Activated CD4-positive, alpha-beta T cell treated with anti-CD3 and anti-CD28 coated beads, Interleukin-2, amount 10 ng/mL, durations not matched to agents 7 days and 5 days (primary cell): ENCODE measurements at regions not wholly inside any gene's neighbourhood (a gene's known extent, or its start where the extent isn't known, plus 50 kb on each side); places are given as distances from the start of the nearest gene placed in this dataset.

Experiments used
- CTCF ChIA-PET: fragments of 350-600 bp; sonication (Branson Sonifier 250); formaldehyde crosslinking; loops from one replicate; lab custom pipeline; 2021; ENCODE audit warnings: antibody characterized with exemption; lab: Charles Lee
- POLR2A ChIA-PET: fragments of 350-600 bp; sonication (Branson Sonifier 250); formaldehyde crosslinking; loops from one replicate; lab custom pipeline; 2021; ENCODE audit warnings: antibody characterized with exemption; lab: Charles Lee
- DNase-seq: peaks from one replicate; pipeline ENCODE4 v3.0.0-alpha.2; 2020
- H3K27ac Mint-ChIP-seq: one replicate; pipeline ENCODE4 v1.8.0; 2021; ENCODE audit warnings: mild to moderate bottlenecking, moderate library complexity, mixed read lengths
- H3K27me3 Mint-ChIP-seq: one replicate; pipeline ENCODE4 v1.8.0; 2021; ENCODE audit warnings: mixed read lengths
- H3K36me3 Mint-ChIP-seq: one replicate; pipeline ENCODE4 v1.8.0; 2021; ENCODE audit warnings: low read depth, mixed read lengths
- H3K4me1 Mint-ChIP-seq: one replicate; pipeline ENCODE4 v1.8.0; 2021; ENCODE audit warnings: mixed read lengths
- H3K4me3 Mint-ChIP-seq: one replicate; pipeline ENCODE4 v1.8.0; 2021; ENCODE audit warnings: mild to moderate bottlenecking, moderate library complexity, mixed read lengths
- H3K9me3 Mint-ChIP-seq: one replicate; pipeline ENCODE4 v1.8.0; 2021; ENCODE audit warnings: mixed read lengths

GRCh38 chr14:66131111-66131510 is 355.1 kb upstream of the CCDC196 start:
- no peak for DNase-seq
- Mint-ChIP-seq H3K4me1 (no peaks in the 10 kb centered on the region), H3K27me3 (no peaks in the 10 kb centered on the region), H3K36me3 (no peaks in the 10 kb centered on the region), H3K9me3 (no peaks in the 10 kb centered on the region), H3K4me3 (no peak overlapping the region), H3K27ac (no peak overlapping the region)
- ChIA-PET CTCF (no interaction called here), POLR2A (interaction anchor here (0.6 kb wide), 1 partner anchor 1238 kb away, joined by 6 read pairs; no protein-coding TSS in a partner anchor)

DNA sequence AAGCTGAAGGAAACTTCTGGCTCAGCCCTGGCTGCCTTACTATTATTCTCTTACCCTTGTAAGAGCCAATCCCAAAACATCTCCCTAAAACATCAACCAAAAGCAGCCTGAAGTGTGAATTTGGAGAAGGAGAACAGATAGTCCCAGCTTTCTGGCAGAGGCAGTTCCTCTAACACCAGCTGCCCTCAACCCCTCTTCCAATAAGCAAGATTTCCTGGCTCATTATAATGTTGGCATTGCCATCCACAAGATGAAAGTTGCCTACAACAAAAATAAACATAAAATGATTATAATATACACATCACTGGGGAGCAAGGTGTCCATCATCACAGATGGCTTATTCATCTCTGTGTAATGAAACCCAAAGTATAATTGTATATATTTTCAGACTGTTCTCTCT is 352.5 kb upstream of the CCDC196 start:
- Mint-ChIP-seq H3K4me3 (no peak overlapping the region), H3K27ac (no peak overlapping the region), H3K27me3 (no peaks in the 10 kb centered on the region), H3K36me3 (no peaks in the 10 kb centered on the region), H3K4me1 (no peaks in the 10 kb centered on the region), H3K9me3 (no peaks in the 10 kb centered on the region)
- DNase-seq, result no peak
- POLR2A ChIA-PET, result no interaction called here
- CTCF ChIA-PET, result no interaction called here

DNA sequence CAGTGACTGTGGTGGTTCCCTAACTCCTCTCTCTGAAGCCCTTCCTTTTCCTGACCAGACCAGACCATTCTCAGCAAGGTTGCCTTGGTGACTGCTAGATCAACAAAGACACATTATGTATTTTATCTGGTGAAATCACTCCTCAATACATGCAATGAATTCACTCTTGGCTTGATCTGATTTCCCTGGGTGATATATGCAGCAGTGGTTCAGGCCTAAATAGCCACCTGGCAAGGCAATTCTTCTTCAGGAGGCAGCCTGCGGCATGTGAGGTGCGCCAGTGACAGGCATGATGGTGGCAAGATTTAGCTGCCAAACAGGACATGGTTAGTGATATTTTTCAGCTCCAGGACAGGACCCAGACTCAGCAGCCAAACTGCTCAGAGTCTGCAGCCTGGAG is 350.3 kb upstream of the CCDC196 start:
- H3K9me3 Mint-ChIP-seq, result no peaks in the 10 kb centered on the region
- H3K27ac Mint-ChIP-seq, result no peak overlapping the region
- CTCF ChIA-PET, result no interaction called here
- no peaks in the 10 kb centered on the region for H3K36me3 Mint-ChIP-seq
- H3K4me3 Mint-ChIP-seq, result no peak overlapping the region
- POLR2A ChIA-PET, result no interaction called here
- no peak for DNase-seq
- H3K27me3 Mint-ChIP-seq, result no peaks in the 10 kb centered on the region
- H3K4me1 Mint-ChIP-seq, result no peaks in the 10 kb centered on the region

GRCh38 chr14:66137081-66137480 is 349.1 kb upstream of the CCDC196 start:
- ChIA-PET POLR2A (no interaction called here), CTCF (no interaction called here)
- Mint-ChIP-seq H3K27me3 (no peaks in the 10 kb centered on the region), H3K9me3 (no peaks in the 10 kb centered on the region), H3K4me1 (no peaks in the 10 kb centered on the region), H3K4me3 (no peak overlapping the region), H3K36me3 (no peaks in the 10 kb centered on the region), H3K27ac (no peak overlapping the region)
- no peak for DNase-seq

GRCh38 chr14:66139432-66139831 is 346.7 kb upstream of the CCDC196 start:
- H3K4me1 Mint-ChIP-seq, result no peaks in the 10 kb centered on the region
- ChIA-PET POLR2A (no interaction called here), CTCF (no interaction called here)
- H3K4me3 Mint-ChIP-seq, result no peak overlapping the region
- H3K27ac Mint-ChIP-seq, result no peak overlapping the region
- no peaks in the 10 kb centered on the region for H3K27me3 Mint-ChIP-seq
- no peaks in the 10 kb centered on the region for H3K9me3 Mint-ChIP-seq
- no peaks in the 10 kb centered on the region for H3K36me3 Mint-ChIP-seq
- DNase-seq, result no peak

- ChIA-PET CTCF (interaction anchor here (0.6 to 1.2 kb wide), 2 partner anchors 51 to 63 kb away, joined by 3 to 4 read pairs; no protein-coding TSS in a partner anchor), POLR2A (interaction anchor here (0.7 kb wide), 1 partner anchor 31 kb away, joined by 4 read pairs; no protein-coding TSS in a partner anchor)
- H3K4me3 Mint-ChIP-seq, result no peak overlapping the region
- H3K4me1 Mint-ChIP-seq, result no peaks in the 10 kb centered on the region
- peaks cover 5% of the 10 kb centered on the region for H3K27me3 Mint-ChIP-seq
- no peak for DNase-seq
- H3K9me3 Mint-ChIP-seq, result no peaks in the 10 kb centered on the region
- no peaks in the 10 kb centered on the region for H3K36me3 Mint-ChIP-seq
- no peak overlapping the region for H3K27ac Mint-ChIP-seq
Observed at GRCh38 chr14:66140213-66140918, 345.8 kb upstream of the CCDC196 start.

DNA sequence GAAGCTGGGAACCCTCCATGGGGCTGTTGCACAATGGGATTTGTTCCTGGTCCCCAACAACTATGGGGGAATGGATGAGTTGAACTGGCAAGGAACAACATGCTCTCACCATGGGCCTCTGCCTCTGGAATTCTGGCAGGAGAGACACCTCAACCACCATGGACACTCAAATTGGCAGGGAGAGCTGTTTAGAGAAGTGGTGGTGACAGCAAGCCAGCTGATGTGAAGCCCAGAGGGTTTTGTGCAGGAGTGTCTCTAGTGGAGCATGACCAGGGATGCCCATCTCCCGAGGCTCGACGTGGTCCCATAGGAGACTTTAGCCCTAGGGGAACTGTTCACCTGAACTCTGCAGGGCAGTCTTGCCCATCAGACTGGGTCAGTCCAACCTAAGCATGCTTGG is 345.2 kb upstream of the CCDC196 start:
- Mint-ChIP-seq H3K4me1 (no peaks in the 10 kb centered on the region), H3K9me3 (no peaks in the 10 kb centered on the region)
- POLR2A ChIA-PET, result no interaction called here

GRCh38 chr14:66141733-66142132 is 344.4 kb upstream of the CCDC196 start:
- Mint-ChIP-seq H3K36me3 (no peaks in the 10 kb centered on the region), H3K9me3 (no peaks in the 10 kb centered on the region), H3K4me3 (no peak overlapping the region), H3K4me1 (no peaks in the 10 kb centered on the region), H3K27me3 (peaks cover 12% of the 10 kb centered on the region), H3K27ac (no peak overlapping the region)
- CTCF ChIA-PET, result interaction anchor here (1.2 kb wide), 1 partner anchor 50 kb away, joined by 3 read pairs; no protein-coding TSS in a partner anchor
- DNase-seq, result no peak
- POLR2A ChIA-PET, result no interaction called here

More for the DNA sequence above, 345.2 kb upstream of the CCDC196 start:
- DNase-seq, result no peak
- CTCF ChIA-PET, result interaction anchor here (1.2 kb wide), 1 partner anchor 51 kb away, joined by 3 read pairs; no protein-coding TSS in a partner anchor
- no peak overlapping the region for H3K27ac Mint-ChIP-seq
- no peaks in the 10 kb centered on the region for H3K36me3 Mint-ChIP-seq
- no peak overlapping the region for H3K4me3 Mint-ChIP-seq
- H3K27me3 Mint-ChIP-seq, result peaks cover 5% of the 10 kb centered on the region

- Mint-ChIP-seq H3K27ac (no peak overlapping the region), H3K27me3 (peaks cover 18% of the 10 kb centered on the region), H3K4me1 (no peaks in the 10 kb centered on the region), H3K36me3 (no peaks in the 10 kb centered on the region), H3K4me3 (no peak overlapping the region), H3K9me3 (no peaks in the 10 kb centered on the region)
- ChIA-PET POLR2A (no interaction called here), CTCF (interaction anchor here (0.8 kb wide), 1 partner anchor 256 kb away, joined by 3 read pairs; no protein-coding TSS in a partner anchor)
- DNase-seq, result no peak
Observed at GRCh38 chr14:66143387-66144112, 342.6 kb upstream of the CCDC196 start.

- H3K27me3 Mint-ChIP-seq, result peaks cover 9% of the 10 kb centered on the region
- POLR2A ChIA-PET, result no interaction called here
- CTCF ChIA-PET, result interaction anchor here (1.5 kb wide), 1 partner anchor 39 kb away, joined by 3 read pairs; no protein-coding TSS in a partner anchor
- no peak for DNase-seq
- no peak overlapping the region for H3K27ac Mint-ChIP-seq
- H3K4me1 Mint-ChIP-seq, result no peaks in the 10 kb centered on the region
- no peaks in the 10 kb centered on the region for H3K36me3 Mint-ChIP-seq
- H3K4me3 Mint-ChIP-seq, result no peak overlapping the region
- H3K9me3 Mint-ChIP-seq, result no peaks in the 10 kb centered on the region
Observed at GRCh38 chr14:66152302-66152701, 333.9 kb upstream of the CCDC196 start.

- ChIA-PET POLR2A (no interaction called here), CTCF (interaction anchor here (1.5 kb wide), 1 partner anchor 39 kb away, joined by 3 read pairs; no protein-coding TSS in a partner anchor)
- no peak overlapping the region for H3K27ac Mint-ChIP-seq
- peaks cover 8% of the 10 kb centered on the region for H3K27me3 Mint-ChIP-seq
- no peaks in the 10 kb centered on the region for H3K36me3 Mint-ChIP-seq
- H3K4me3 Mint-ChIP-seq, result no peak overlapping the region
- no peaks in the 10 kb centered on the region for H3K4me1 Mint-ChIP-seq
- no peaks in the 10 kb centered on the region for H3K9me3 Mint-ChIP-seq
- DNase-seq, result no peak
Observed at GRCh38 chr14:66152747-66153146, 333.4 kb upstream of the CCDC196 start.

DNA sequence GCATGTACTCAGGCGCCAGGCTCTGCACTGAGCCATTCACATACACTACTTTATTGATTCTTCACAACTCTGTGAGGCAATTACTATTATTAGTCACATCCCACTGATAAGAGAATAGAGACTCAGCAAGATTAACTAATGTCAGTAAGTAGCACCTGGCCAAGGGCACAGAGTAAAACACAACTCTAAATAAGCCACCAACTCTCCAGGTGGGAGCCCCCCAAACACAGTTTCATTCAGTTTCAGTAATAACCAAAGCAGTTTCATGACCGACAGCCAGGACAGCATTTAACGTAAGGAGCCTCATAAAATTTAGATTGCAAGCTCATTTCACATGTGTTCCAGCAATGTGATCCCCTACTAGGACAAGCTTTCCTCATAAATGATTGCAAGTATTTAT is 323.1 kb upstream of the CCDC196 start:
- Mint-ChIP-seq H3K27ac (no peak overlapping the region), H3K4me1 (no peaks in the 10 kb centered on the region), H3K4me3 (no peak overlapping the region), H3K27me3 (peaks cover 20% of the 10 kb centered on the region), H3K9me3 (no peaks in the 10 kb centered on the region), H3K36me3 (no peaks in the 10 kb centered on the region)
- ChIA-PET POLR2A (no interaction called here), CTCF (interaction anchor here (0.6 to 1.2 kb wide), 4 partner anchors 14 to 750 kb away, joined by 3 to 6 read pairs (median 3); no protein-coding TSS in a partner anchor)
- no peak for DNase-seq

GRCh38 chr14:66165337-66165736 is 320.8 kb upstream of the CCDC196 start:
- Mint-ChIP-seq H3K4me1 (no peaks in the 10 kb centered on the region), H3K4me3 (no peak overlapping the region), H3K27me3 (peaks cover 29% of the 10 kb centered on the region), H3K27ac (no peak overlapping the region), H3K9me3 (no peaks in the 10 kb centered on the region), H3K36me3 (no peaks in the 10 kb centered on the region)
- ChIA-PET POLR2A (no interaction called here), CTCF (interaction anchor here (0.6 kb wide), 1 partner anchor 950 kb away, joined by 3 read pairs; no protein-coding TSS in a partner anchor)
- DNase-seq, result no peak
